Gastrocnemius medialis (tissue), 4 donors: ENCODE measurements at regions not wholly inside any gene's neighbourhood (a gene's known extent, or its start where the extent isn't known, plus 50 kb on each side); places are given as distances from the start of the nearest gene placed in this dataset.

Source experiments
- CTCF ChIP-seq, 5 experiments: fragments of 450-650 bp in 3 of 5; fragments of 200-600 bp in 2 of 5; sonication (generic) in 2 of 5; IDR thresholded peaks in 4 of 5; conservative IDR thresholded peaks in 1 of 5; 1 replicate in 4 of 5; 2 replicates in 1 of 5; pipeline ENCODE4 v1.5.1; 2016 to 2019; ENCODE audit warnings: antibody characterized with exemption in 5 of 5, mild to moderate bottlenecking in 3 of 5, moderate library complexity in 3 of 5
- POLR2A ChIP-seq, 2 donors: fragments of 450-650 bp; IDR thresholded peaks; one replicate each; pipeline ENCODE4 v1.6.1; 2017; ENCODE audit warnings: antibody characterized with exemption in 2 of 2, mild to moderate bottlenecking in 2 of 2, moderate library complexity in 2 of 2

- no peak for TF ChIP-seq CTCF (IDR thresholded peaks at IDR 0.05 in 4 of 5, conservative IDR thresholded peaks at IDR 0.05 in 1 of 5)
- no peak for TF ChIP-seq POLR2A (IDR thresholded peaks at IDR 0.05)
Measured at GRCh38 chr18:40687399-40687798, 1267.6 kb upstream of the PIK3C3 start.
